ENCODE measurements at regions not wholly inside any gene's neighbourhood (a gene's known extent, or its start where the extent isn't known, plus 50 kb on each side); places are given as distances from the start of the nearest gene placed in this dataset.

- no peak for DNase-seq (ENCODE audit: low spot score)
- intact Hi-C loops (cut with micrococcal nuclease; ENCODE audit: unreplicated experiment): no loop called here
- H3K27ac ChIP-seq (ENCODE audit: low read depth, low read length, poor library complexity, severe bottlenecking): no peak overlapping the region
- no TSS peak for BruUV-seq (replicated peaks)
- no peak overlapping the region for H3K4me3 ChIP-seq (ENCODE audit: low read depth, low read length, poor library complexity, severe bottlenecking)
- H3K9me3 ChIP-seq (ENCODE audit: low read depth, low read length, poor library complexity, severe bottlenecking): no peaks in the 10 kb centered on the region
- CTCF ChIA-PET: no interaction called here
- no peaks in the 10 kb centered on the region for H3K27me3 ChIP-seq (replicated peaks; ENCODE audit: insufficient read depth, low read depth, low read length, poor library complexity)
- H3K36me3 ChIP-seq (ENCODE audit: insufficient read depth, low read length, poor library complexity, severe bottlenecking): no peaks in the 10 kb centered on the region
- no peak for TF ChIP-seq EZH2 (IDR thresholded peaks at IDR 0.05; ENCODE audit: borderline replicate concordance, low read depth, low read length, poor library complexity, severe bottlenecking)
- no peak for TF ChIP-seq CTCF (conservative IDR thresholded peaks at IDR 0.05; ENCODE audit: low read depth, low read length)
- no peaks in the 10 kb centered on the region for H3K4me1 ChIP-seq (ENCODE audit: insufficient read depth, low read length, poor library complexity, severe bottlenecking)
- POLR2A ChIA-PET (ENCODE audit: low non-redundant PET): no interaction called here
These were observed 292.3 kb downstream of the USP25 start for GRCh38 chr21:16022116-16022515.

GRCh38 chr21:16022921-16023320, 293.1 kb downstream of the USP25 start:
- no peaks in the 10 kb centered on the region for H3K9me3 ChIP-seq (ENCODE audit: low read depth, low read length, poor library complexity, severe bottlenecking)
- no peaks in the 10 kb centered on the region for H3K4me1 ChIP-seq (ENCODE audit: insufficient read depth, low read length, poor library complexity, severe bottlenecking)
- H3K27me3 ChIP-seq (replicated peaks; ENCODE audit: insufficient read depth, low read depth, low read length, poor library complexity): no peaks in the 10 kb centered on the region
- TF ChIP-seq CTCF (conservative IDR thresholded peaks at IDR 0.05; ENCODE audit: low read depth, low read length): no peak
- BruUV-seq (replicated peaks): no TSS peak
- H3K27ac ChIP-seq (ENCODE audit: low read depth, low read length, poor library complexity, severe bottlenecking): no peak overlapping the region
- ChIA-PET CTCF (no interaction called here), POLR2A (ENCODE audit: low non-redundant PET) (no interaction called here)
- no peak for DNase-seq (ENCODE audit: low spot score)
- no peaks in the 10 kb centered on the region for H3K36me3 ChIP-seq (ENCODE audit: insufficient read depth, low read length, poor library complexity, severe bottlenecking)
- intact Hi-C loops (cut with micrococcal nuclease; ENCODE audit: unreplicated experiment): no loop called here
- H3K4me3 ChIP-seq (ENCODE audit: low read depth, low read length, poor library complexity, severe bottlenecking): no peak overlapping the region

- Histone ChIP-seq H3K9me3 (ENCODE audit: low read depth, low read length, poor library complexity, severe bottlenecking) (no peaks in the 10 kb centered on the region), H3K4me3 (ENCODE audit: low read depth, low read length, poor library complexity, severe bottlenecking) (no peak overlapping the region), H3K27me3 (replicated peaks; ENCODE audit: insufficient read depth, low read depth, low read length, poor library complexity) (no peaks in the 10 kb centered on the region), H3K27ac (ENCODE audit: low read depth, low read length, poor library complexity, severe bottlenecking) (no peak overlapping the region), H3K4me1 (ENCODE audit: insufficient read depth, low read length, poor library complexity, severe bottlenecking) (no peaks in the 10 kb centered on the region), H3K36me3 (ENCODE audit: insufficient read depth, low read length, poor library complexity, severe bottlenecking) (no peaks in the 10 kb centered on the region)
- BruUV-seq (replicated peaks): no TSS peak
- no peak for DNase-seq (ENCODE audit: low spot score)
- ChIA-PET POLR2A (ENCODE audit: low non-redundant PET) (no interaction called here), CTCF (no interaction called here)
- no peak for TF ChIP-seq EZH2 (IDR thresholded peaks at IDR 0.05; ENCODE audit: borderline replicate concordance, low read depth, low read length, poor library complexity, severe bottlenecking)
- no peak for TF ChIP-seq CTCF (conservative IDR thresholded peaks at IDR 0.05; ENCODE audit: low read depth, low read length)
- intact Hi-C loops (cut with micrococcal nuclease; ENCODE audit: unreplicated experiment): no loop called here
These were observed 298.4 kb downstream of the USP25 start for GRCh38 chr21:16028142-16028541.

Data from A673 (cell line).